Inflammatory macrophage treated with lipopolysaccharide for 1 hour (primary cell): ENCODE measurements at regions not wholly inside any gene's neighbourhood (a gene's known extent, or its start where the extent isn't known, plus 50 kb on each side); places are given as distances from the start of the nearest gene placed in this dataset.
"Not testable (repeated sequence)": the region's sequence is repeated elsewhere in the genome, so short reads cannot be mapped to it uniquely, and the experiment has no call there.

ENCODE experiments used
- DNase-seq, 2 donors: peaks; one replicate each; pipeline ENCODE4 v3.0.0-alpha.2; 2020 to 2022

DNA sequence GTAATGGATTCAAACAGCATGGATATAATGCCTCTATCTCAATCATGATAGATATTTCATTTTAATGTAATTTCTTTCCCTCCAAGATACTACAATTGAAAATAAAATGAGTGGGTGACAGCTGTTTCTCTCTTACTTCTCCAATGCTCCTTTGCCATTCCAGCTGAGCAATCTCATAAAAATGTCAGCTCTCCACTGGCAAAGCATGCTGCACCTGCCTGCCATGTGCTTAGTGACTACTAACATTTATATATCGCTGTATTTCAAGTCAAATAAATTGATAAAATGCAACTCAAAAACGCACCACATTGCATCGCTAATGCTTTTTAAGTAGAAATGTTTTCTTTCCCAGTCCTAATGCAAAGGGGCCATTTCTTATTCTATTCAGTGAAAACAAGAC lies 1093.9 kb downstream of the CBLN2 start:
- no peak for DNase-seq

DNA sequence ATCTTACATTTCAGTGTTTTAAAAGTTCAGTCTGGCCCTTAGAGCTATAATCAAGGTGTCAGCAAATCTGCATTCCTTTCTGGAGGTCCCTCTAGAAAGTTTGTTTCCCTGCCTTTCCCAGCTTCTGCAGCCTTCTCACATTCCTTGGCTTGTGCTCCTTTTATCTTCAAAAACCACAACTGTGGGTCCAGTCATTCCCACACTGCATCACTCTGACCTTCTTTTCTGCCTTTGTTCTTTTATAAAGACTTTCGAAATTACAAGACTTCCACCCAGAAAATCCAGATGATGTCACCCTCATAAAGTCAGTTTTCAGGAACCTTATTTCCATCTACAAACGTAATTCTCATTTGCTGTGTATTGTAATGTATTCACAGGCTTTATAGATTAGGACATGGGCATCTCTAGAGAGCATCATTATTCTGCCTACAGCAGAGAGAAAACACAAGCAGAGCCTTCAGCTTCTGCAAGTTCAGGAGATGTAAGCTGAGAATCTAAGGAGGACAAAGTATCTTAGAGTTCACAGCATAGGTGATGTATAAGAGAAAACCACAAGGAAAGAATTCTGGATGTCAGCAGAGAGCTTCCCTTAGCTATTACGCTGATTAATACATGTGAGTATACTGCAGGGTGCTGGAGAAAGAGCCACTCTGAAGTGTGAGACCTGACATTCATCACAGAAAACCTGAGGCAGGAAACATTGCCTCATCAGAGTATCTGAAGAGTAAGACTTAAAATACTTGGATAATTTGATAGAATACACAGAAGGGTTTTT lies 1100.2 kb downstream of the CBLN2 start:
- DNase-seq = no peak

DNA sequence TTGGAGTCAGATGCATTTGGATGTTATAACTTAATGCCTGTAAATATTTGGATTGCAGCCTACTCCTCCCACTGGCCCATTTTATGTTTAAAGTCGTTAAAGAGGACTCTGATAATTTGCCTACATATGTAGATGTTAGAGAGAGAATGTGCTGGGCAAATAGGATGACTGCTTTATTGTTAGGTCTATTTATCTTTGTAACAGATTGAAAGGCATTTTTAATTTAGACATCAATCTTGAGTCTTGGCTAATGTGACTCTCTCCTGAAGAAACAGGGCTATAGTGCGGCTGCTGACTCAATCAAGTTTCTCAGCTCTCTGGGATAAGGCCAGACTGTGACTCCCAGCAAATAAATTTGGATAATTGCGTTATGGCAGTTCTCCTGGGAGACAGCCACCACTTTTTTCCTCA lies 1101.4 kb downstream of the CBLN2 start:
- no peak for DNase-seq

DNA sequence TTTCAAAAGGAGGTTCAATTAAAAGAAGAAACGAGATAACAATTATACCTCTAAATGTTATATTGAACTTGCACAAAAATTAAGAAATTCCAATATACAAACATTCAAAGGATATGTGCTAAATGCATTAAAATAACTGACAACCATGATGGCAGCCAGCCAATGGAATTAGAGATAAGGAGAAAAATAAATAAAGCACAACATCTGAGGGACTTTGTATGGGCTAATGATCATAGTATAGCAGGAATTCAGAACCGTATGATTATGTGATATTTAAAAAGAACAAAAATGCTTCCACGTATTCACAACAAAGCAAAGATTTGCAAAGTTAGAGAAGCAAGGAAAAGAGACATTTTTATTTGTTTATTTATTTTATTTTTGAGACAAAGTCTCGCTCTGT lies 1103.0 kb downstream of the CBLN2 start:
- no peak for DNase-seq

DNA sequence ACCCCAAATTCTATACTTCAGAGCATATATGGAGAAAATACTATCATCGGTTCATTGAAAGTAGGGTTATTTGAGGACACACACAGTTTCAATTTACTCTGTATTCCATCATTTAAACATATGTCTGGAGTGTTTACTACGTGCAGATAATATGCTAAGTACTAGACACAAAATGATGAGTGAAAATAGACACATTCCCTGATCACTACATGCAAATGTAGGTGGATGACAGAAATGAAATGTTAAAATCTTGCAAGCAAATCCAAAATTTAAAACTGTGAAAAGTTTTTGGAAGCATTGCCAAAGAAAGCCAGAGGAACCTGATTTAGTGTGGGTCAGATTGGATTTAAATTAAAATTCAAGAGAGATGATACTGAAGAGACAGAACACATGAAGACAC lies 1106.6 kb downstream of the CBLN2 start:
- DNase-seq = no peak

DNA sequence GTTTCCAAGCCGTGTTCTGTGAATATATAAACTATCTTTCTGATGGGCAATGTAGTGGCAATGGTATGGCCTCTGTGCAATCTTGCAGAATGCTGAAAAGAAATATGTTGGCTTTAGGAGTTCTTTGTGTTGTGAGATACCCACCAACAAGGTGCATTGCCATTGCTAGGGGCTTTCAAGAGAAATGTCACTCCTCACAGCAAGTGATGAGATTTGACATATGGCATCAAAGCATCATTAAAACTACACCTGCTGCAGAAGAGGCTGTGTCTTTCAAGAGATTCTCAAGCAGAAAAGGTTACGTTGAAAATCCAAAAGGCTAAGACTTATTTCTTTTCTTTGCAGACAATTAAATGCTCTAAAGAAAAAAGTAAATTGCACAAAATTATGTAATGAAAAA lies 1110.8 kb downstream of the CBLN2 start:
- DNase-seq = no peak

DNA sequence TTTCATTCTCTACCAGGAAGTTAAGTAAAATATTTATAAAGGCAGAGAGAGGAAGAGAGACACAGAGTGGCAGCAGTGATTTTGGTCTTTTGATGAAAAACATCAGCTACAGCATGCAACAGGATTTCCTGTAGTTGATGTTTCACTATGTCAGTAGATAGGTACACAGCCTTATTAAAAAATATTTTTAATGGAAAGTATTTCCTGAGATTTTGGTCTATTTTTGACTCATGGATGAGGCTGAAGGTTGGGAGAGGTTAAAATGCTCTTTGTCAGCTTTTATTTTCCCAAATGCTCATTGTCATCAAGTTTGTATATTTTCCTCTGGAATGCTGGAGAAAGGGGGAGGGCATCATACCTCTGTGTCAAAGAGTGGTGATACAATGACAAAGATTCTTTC lies 1112.5 kb downstream of the CBLN2 start:
- DNase-seq = no peak

DNA sequence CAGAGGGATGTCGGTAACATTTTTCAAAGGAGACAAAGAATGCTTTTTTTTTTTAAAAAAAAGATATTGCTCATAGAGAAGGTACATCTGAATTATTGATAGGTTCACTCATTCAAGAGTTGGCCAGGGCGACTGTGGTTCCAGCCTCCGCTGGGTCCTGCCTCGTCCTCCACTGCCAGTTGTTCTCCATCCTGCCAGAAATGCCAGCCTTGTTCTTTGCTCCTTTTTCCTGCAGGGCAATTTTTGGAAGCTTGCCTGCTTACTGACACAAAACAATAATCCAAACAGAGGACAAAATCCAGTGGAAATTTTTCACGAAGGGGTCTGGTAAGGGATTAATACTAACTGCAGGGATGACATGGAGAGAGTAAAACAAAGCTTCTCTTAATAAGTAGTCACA lies 1113.0 kb downstream of the CBLN2 start:
- DNase-seq = no peak

DNA sequence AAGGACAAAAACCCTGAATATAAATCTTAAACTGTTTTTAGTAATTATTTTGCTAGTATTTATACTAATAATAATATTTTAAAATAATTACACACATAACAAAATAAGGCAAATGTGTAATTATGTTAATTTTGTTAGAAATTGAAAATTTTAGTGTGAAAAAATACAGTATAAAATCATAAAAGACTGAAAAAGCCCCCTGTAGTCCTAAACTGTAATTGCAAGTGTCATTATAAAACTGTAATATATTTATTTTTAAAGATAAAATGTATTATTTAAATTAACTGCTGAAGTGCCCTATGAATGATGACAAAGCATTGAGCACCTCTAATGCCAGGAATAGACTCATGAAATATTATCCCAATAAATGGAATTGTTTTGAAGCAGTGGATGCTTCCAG lies 1117.7 kb downstream of the CBLN2 start:
- no peak for DNase-seq

DNA sequence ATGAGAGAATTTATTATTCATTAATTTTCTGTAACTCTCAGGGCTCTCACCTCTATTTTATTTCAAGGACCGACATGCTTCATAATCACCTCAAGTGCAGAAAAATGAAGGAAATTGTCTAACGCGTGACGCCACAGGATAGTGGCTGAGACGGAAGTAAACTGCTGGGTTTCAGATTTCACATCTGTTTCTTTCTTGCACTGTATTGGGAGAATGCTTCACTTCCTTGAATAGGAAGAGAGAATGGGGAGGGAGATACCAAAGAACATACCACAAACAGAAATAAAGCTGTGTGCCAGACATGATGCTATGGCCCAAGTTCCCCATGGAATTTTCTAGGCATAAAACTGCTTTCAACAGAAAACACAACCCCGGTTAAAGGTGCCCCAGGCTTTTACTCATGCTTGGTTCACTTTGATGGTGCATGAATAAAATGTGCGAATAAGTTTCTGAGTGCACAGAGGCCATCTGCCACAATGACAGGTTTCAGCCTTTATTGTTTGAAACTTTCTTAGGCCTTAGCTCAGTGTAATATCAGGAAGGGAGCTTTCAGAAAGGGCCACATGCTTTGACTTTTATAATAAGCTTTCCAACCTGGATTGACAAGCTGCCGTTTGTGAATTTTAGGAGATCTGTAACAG lies 1116.4 kb downstream of the SOCS6 start:
- no peak for DNase-seq

DNA sequence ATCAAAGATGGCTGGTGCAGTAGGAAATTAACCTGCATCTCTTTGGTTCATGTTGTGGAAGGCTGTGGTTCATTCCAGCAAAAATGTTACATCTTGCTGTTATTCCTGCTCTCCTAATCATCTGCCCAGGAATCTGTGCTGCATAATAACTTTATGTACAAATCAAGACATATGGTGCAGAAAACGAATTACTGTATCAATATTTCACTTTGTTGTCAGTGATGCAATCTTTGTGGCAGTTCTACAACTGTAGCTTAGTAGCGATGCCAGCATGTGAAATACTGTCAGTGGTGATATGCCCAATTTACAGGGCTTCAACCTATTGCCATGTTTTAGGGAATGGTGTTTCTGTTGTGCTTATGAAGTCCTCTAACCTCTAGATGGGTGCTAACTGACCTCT lies 1114.7 kb downstream of the SOCS6 start:
- no peak for DNase-seq

DNA sequence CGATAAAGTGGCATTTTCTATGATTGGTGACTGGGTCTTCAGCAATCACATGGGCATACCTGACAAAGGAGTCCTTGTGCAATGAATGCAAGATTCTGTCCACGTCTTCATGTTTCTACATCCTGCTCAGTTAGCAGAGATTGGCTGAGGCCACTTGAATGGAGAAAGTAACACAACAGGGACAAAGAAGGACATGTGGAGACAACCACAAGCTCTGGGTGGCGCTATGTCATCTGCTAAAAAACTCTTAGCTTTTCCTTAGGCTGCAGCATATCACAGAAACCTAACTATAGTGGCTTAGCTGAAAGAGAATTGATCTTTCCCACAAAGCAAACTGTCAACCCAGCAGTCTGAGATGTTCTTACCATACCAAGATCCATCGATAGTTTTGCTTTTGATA lies 1109.7 kb downstream of the SOCS6 start:
- DNase-seq = no peak

DNA sequence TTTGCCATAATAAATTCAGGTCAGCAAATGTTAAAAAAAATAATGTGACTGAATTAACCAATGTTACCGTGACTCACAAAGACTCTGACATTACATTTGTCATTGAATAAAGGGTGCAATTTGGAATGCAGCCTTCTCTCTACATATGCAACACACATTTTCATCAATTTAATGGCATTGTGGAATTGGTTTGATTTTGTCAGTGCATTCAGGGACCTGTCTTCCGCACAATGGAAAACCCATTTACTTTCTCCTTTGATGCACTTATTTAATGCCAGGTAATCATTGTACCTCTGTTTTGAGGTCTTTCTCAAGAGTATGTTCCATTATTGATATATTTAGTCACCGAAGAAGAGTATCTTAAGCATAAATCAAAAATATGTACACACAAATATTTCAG lies 1099.3 kb downstream of the SOCS6 start:
- no peak for DNase-seq

DNA sequence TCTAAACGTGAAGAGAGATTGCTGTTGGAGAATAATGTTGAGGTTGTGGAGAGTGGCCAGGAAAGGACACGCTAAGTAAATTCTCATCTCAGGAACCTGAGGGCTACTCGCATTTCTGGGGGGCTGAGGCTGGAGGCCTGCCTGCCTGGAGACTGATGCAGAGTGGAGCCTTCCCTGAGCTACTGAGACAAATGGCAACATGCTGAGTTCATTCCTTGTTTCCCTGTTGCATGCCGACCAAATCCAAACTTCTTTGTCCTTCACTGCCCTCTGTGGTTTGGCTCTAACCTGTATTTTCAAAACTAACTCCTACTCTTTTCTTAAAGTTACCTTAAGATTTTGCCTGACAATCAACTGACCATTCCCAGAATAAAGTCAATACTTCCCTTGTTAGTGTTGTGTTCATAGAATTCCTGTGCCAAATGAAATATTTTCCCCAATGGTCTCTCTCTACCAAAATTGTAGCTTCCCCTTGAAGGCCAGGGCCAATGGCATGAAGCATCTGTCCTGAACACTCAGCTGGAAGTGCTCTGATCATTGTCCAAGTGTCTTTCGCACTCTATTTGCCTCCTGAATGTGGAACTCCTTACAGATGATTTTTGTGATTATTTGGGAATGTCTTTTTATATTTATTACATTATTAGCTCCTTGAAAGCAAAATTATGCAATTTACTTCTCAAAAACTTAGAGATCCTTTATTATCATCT lies 1085.6 kb downstream of the SOCS6 start:
- DNase-seq = no peak

DNA sequence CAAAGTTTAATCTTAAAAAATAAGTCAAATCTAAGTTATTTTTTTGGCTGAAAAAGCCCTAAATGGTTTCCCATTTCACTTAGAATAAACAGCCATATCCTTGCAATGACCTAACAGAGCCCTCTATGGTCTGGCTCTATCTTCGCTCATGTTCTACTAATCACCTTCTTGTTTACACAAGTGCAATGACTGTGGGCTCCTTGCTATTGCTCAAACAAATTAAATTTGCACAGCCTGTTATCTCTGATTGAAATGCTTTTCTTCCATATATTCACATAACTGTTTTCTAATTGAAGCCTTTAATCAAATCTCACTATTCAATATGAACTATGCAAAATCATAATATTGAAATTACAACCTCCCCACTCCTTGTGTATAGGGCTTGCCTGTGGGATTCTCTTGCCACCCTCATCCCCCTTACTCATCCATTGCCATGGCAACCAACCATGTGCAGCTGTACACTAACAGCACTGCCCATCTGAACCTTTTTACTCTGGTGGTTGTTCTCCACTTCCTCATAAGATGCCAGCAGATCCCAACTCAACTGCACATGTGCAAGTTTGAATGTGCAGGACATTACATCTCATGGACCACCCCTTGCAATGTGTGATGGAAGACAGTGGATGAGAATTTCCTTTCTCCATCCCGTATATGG lies 1083.2 kb downstream of the SOCS6 start:
- no peak for DNase-seq

DNA sequence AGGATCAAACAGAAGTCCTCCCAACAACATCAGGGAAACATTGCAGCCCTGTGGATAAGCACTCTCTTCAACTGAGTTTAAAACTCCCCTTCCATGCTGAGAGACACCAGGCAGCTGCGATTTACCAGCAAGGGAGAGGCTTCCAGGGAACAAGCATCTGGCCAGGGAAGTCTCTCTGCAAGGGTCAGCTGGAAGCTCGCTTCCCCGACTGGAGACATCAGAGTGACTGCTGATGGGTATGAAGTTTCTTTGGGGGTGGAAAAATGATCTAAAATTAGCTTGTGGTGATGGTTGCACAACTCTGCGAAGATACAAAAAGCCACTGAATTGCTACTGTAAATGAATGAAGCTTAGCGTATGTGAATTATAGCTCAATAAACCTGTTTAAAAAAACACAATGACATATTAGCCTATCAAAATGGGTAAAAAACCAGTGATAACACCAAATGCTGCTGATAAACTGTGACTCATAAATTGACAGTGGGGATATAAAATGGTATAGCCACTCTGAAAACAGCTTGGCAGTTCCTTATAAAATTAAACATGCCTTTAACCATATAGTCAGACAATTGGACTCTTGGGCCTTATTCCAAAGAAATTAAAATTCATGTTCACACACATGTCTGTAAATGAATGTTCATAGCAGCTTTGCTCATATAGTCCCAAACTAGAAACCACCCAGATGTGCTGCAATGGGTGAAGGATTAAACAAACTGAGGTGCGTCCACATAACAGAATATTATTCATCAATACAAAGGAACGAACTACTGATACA lies 1082.0 kb downstream of the SOCS6 start:
- no peak for DNase-seq

DNA sequence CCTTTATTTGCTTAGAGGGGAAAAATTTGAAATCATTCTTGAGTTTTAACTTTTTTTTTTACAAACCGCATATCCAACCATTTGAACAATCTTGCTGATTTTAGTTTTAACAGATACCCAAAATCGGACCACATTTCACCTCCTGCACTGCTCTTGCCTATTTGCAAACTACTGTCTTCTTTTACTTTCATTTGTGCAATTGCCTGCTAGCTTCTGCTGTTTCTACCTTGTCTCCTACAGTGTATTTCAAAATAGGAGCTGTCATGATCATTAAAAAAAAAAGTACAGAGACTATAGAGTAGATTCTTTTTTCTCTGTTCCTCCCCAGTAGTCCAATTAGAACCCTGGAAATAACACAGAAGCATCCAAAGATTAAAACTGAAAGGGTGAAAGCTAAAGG lies 1081.2 kb downstream of the SOCS6 start:
- DNase-seq = no peak

DNA sequence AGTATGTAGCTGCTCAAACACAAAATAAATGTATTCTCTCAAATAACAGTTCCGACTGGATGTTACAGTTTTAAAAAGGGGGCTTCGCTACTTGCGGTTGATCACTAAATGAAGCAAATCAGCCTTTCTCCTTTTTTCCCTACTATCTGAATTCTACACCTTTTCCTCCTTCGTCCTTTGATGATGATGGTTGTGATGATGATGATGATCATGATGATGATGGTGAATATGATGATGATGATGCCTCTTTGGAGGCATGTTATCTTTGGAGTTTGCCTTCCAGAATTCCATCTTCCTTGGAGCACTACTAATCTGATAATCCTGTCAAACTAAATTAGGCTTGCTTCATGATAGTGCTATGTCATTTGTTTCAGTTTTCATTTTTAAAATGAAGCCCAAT lies 1073.3 kb downstream of the SOCS6 start:
- DNase-seq = no peak

DNA sequence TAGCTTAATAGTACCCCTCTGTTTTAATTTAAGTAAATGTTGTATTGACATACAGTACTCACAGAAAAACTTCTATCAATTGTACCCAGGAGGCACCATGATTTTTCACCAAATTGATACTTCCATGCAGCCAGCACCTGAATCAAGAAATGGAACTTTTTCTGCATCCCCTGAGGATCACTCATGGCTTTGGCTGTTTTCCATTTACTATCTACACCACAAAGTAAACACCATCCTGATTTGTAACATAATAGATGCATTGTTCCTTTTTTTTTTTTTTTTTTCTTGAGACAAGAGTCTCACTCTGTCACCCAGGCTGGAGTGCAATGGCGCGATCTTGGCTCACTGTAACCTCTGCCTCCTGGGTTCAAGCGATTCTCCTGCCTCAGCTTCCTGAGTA lies 1066.8 kb downstream of the SOCS6 start:
- DNase-seq = not testable (repeated sequence)

DNA sequence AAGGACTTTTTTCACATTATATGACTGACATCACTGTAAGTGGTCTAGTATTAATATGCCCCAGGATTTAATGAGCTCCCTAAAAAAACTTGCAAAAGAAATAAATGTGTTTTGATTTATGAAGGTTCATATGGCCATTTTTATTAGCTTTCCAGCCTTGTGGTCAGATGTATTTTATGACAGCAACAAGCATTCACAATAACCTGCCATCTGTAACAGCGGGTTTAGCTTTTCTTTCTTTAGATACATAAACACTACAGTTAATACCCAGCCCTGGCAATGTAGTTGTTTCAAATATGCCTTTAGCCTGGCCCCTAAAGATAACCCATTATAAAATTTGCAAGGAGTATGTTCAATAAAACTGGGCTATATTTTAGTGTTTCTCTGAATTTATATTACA lies 1063.8 kb downstream of the SOCS6 start:
- no peak for DNase-seq

DNA sequence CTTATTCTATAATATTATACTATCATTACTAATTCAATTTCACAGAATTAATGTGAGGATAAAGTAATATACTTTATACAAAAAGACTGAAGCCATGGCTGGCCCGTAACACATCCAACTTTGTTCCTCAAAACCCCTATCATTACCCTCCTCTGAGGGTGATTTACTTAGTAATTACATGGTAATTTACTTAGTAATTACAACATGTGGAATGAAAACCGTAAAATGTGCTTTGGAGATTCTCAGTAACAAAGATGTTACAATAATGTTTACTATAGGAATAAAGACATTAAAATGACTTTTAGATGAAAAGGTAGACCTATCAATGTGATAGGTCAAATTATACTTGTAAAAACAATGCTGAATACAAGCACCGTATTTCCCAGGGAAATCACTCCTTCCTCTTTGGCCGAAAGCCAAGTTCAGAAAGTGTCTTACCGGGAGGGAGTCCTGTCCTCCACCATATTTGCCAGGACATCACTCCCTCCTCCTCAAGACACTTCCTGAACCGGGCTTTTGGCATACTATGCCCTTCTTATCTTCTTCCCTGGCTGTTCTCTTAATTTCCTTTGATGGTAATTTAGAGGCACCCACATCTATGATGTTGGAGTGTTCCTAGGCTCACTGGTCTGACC lies 1047.8 kb downstream of the SOCS6 start:
- DNase-seq = no peak

DNA sequence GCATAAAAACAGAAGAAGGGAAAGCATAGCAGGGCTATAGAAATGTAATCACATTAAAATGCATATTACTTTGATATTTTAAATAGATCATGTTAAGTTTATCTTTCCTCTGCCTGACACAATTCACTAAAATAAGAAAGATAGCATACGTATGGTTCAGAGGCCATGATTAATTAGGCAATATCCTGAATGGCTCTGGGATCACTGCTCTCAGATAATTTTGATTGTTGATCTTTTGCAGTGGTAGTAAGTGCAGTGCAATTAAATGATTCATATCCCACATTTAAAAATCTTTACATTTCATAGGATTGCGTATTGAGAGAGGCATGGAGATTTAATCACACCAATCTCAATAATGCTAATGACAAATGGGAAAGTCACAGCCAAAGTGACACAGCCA lies 1040.7 kb downstream of the SOCS6 start:
- DNase-seq = no peak
